Ascending aorta (tissue), 2 donors: ENCODE measurements at regions not wholly inside any gene's neighbourhood (a gene's known extent, or its start where the extent isn't known, plus 50 kb on each side); places are given as distances from the start of the nearest gene placed in this dataset.
"Not testable (repeated sequence)": the region's sequence is repeated elsewhere in the genome, so short reads cannot be mapped to it uniquely, and the experiment has no call there.

Source experiments
- DNase-seq, 2 donors: peaks; one replicate each; pipeline ENCODE4 v3.0.0-alpha.2; 2019; ENCODE audit warnings: low spot score in 2 of 2
- H3K27ac ChIP-seq, 2 donors: fragments of 200-600 bp; sonication (generic); one replicate each; pipeline ENCODE4 v1.5.1; 2016 to 2017; ENCODE audit warnings: mild to moderate bottlenecking in 1 of 2
- H3K27me3 ChIP-seq: fragments of 200-600 bp; sonication (generic); one replicate; pipeline ENCODE4 v1.5.1; 2017
- H3K36me3 ChIP-seq, 2 donors: fragments of 200-600 bp; sonication (generic); one replicate each; pipeline ENCODE4 v1.5.1; 2016
- H3K4me1 ChIP-seq, 2 donors: fragments of 200-600 bp; sonication (generic); one replicate each; pipeline ENCODE4 v1.5.1; 2016 to 2017; ENCODE audit warnings: mild to moderate bottlenecking in 1 of 2
- H3K4me3 ChIP-seq, 2 donors: fragments of 200-600 bp; sonication (generic); one replicate each; pipeline ENCODE4 v1.5.1; 2016 to 2017; ENCODE audit warnings: mild to moderate bottlenecking in 1 of 2
- H3K9me3 ChIP-seq, 2 donors: fragments of 200-600 bp; sonication (generic); one replicate each; pipeline ENCODE4 v1.5.1; 2016
- CTCF ChIP-seq, 3 experiments: fragments of 200-600 bp in 2 of 3; fragments of 450-650 bp in 1 of 3; sonication (generic) in 2 of 3; IDR thresholded peaks; one replicate each; pipeline ENCODE4 v1.5.1; 2016 to 2019; ENCODE audit warnings: antibody characterized with exemption in 3 of 3, mild to moderate bottlenecking in 1 of 3, moderate library complexity in 1 of 3
- intact Hi-C: fragments of 100-400 bp; cut with DNase I; formaldehyde crosslinking; loops from one replicate; pipeline ENCODE4 v1.15.1; 2023

- H3K4me3 ChIP-seq, result no peak overlapping the region
- no peak for DNase-seq
- no peaks in the 10 kb centered on the region for H3K9me3 ChIP-seq
- no peak for TF ChIP-seq CTCF (IDR thresholded peaks at IDR 0.05)
- intact Hi-C loops, result no loop called here
- peak overlapping the region; percentile 52 to 55 for H3K27ac ChIP-seq
- H3K36me3 ChIP-seq, result no peaks in the 10 kb centered on the region
- no peaks in the 10 kb centered on the region for H3K27me3 ChIP-seq
- H3K4me1 ChIP-seq, result peaks cover 0 to 8% of the 10 kb centered on the region in 2 donors
Measured at GRCh38 chr6:84635081-84635761, 129.2 kb downstream of the TBX18 start.

- peaks cover 0 to 8% of the 10 kb centered on the region in 2 donors for H3K4me1 ChIP-seq
Measured at GRCh38 chr6:84633771-84634170, 130.6 kb downstream of the TBX18 start.

DNA sequence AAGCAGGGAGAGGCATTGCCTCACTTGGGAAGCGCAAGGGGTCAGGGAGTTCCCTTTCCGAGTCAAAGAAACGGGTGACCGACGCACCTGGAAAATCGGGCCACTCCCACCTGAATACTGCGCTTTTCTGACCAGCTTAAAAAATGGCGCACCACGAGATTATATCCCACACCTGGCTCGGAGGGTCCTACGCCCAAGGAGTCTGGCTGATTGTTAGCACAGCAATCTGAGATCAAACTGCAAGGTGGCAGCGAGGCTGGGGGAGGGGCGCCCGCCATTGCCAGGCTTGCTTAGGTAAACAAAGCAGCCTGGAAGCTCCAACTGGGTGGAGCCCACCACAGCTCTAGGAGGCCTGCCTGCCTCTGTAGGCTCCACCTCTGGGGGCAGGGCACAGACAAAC lies 137.9 kb downstream of the TBX18 start:
- H3K36me3 ChIP-seq, H3K9me3 ChIP-seq, H3K4me3 ChIP-seq, DNase-seq, H3K27me3 ChIP-seq, H3K27ac ChIP-seq, intact Hi-C loops, H3K4me1 ChIP-seq: not testable (repeated sequence)

More at GRCh38 chr6:84633771-84634170, 130.6 kb downstream of the TBX18 start:
- H3K27ac ChIP-seq, result no peak overlapping the region
- H3K36me3 ChIP-seq, result no peaks in the 10 kb centered on the region
- TF ChIP-seq CTCF (IDR thresholded peaks at IDR 0.05), result no peak
- no peak for DNase-seq
- no peaks in the 10 kb centered on the region for H3K27me3 ChIP-seq
- intact Hi-C loops, result no loop called here
- no peaks in the 10 kb centered on the region for H3K9me3 ChIP-seq
- H3K4me3 ChIP-seq, result no peak overlapping the region

DNA sequence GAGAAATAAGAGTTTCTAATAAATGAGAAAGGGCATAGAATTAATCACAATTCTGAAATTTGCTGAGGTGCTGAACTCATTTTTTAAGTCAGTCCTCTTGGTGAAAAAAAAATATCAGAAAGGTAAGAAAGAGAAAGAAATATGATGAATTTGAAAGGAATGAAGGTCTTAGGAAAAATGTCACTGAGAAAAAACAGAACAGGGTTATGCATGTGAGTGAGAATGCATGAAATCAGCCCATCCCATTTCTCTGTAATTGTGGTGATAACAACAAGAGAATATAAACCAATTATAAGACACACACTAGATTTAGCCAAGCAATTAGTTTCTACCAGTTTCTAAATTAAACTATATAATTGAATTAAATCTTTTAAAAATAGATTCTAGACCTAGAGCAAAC lies 138.9 kb downstream of the TBX18 start:
- no peak overlapping the region for H3K27ac ChIP-seq
- intact Hi-C loops, result no loop called here
- no peaks in the 10 kb centered on the region for H3K4me1 ChIP-seq
- H3K4me3 ChIP-seq, result no peak overlapping the region
- DNase-seq, result no peak
- H3K27me3 ChIP-seq, result no peaks in the 10 kb centered on the region
- no peaks in the 10 kb centered on the region for H3K9me3 ChIP-seq
- H3K36me3 ChIP-seq, result no peaks in the 10 kb centered on the region
- no peak for TF ChIP-seq CTCF (IDR thresholded peaks at IDR 0.05)

GRCh38 chr6:84623956-84624680 lies 140.3 kb downstream of the TBX18 start:
- Histone ChIP-seq H3K27me3 (no peaks in the 10 kb centered on the region), H3K4me1 (no peaks in the 10 kb centered on the region), H3K27ac (no peak overlapping the region), H3K4me3 (no peak overlapping the region), H3K36me3 (no peaks in the 10 kb centered on the region), H3K9me3 (no peaks in the 10 kb centered on the region)
- no peak for DNase-seq
- TF ChIP-seq CTCF (IDR thresholded peaks at IDR 0.05), result no peak
- intact Hi-C loops, result no loop called here

- no peak for DNase-seq
- Histone ChIP-seq H3K9me3 (no peaks in the 10 kb centered on the region), H3K4me1 (peaks cover 0 to 12% of the 10 kb centered on the region in 2 donors), H3K27me3 (no peaks in the 10 kb centered on the region), H3K4me3 (peak overlapping the region in 1 of 2 donors; percentile 29), H3K27ac (peak overlapping the region; percentile 90 to 92), H3K36me3 (no peaks in the 10 kb centered on the region)
- TF ChIP-seq CTCF (IDR thresholded peaks at IDR 0.05), result no peak
- intact Hi-C loops, result loop anchor here (5.0 to 10.0 kb wide), 4 partner anchors 46 to 192 kb away; partner anchors contain the start of gene TBX18
Measured at GRCh38 chr6:84618836-84619235, 145.6 kb downstream of the TBX18 start.
